ENCODE measurements at regions not wholly inside any gene's neighbourhood (a gene's known extent, or its start where the extent isn't known, plus 50 kb on each side); places are given as distances from the start of the nearest gene placed in this dataset.
"Not testable (repeated sequence)": the region's sequence is repeated elsewhere in the genome, so short reads cannot be mapped to it uniquely, and the experiment has no call there.

- no peak for DNase-seq (ENCODE audit: low read depth)
- no peak overlapping the region for H3K4me3 ChIP-seq (ENCODE audit: low read length)
- TF ChIP-seq CTCF (conservative IDR thresholded peaks at IDR 0.05; ENCODE audit: low read depth, low read length): no peak
Observed at GRCh38 chr16:49961089-49961488, 63.9 kb upstream of the CNEP1R1 start.

GRCh38 chr16:49962566-49962965 is 62.5 kb upstream of the CNEP1R1 start:
- DNase-seq (ENCODE audit: low read depth); H3K4me3 ChIP-seq (ENCODE audit: low read length): not testable (repeated sequence)

- no peak for DNase-seq (ENCODE audit: low read depth)
- H3K4me3 ChIP-seq (ENCODE audit: low read length): no peak overlapping the region
- no peak for TF ChIP-seq CTCF (conservative IDR thresholded peaks at IDR 0.05; ENCODE audit: low read depth, low read length)
Observed at GRCh38 chr16:49964316-49964715, 60.7 kb upstream of the CNEP1R1 start.

- TF ChIP-seq CTCF (conservative IDR thresholded peaks at IDR 0.05; ENCODE audit: low read depth, low read length): no peak
- no peak overlapping the region for H3K4me3 ChIP-seq (ENCODE audit: low read length)
- DNase-seq (ENCODE audit: low read depth): no peak
Observed at GRCh38 chr16:49964973-49965372, 60.1 kb upstream of the CNEP1R1 start.

GRCh38 chr16:49967012-49967559 is 57.9 kb upstream of the CNEP1R1 start:
- DNase-seq (ENCODE audit: low read depth): no peak
- H3K4me3 ChIP-seq (ENCODE audit: low read length): no peak overlapping the region
- no peak for TF ChIP-seq CTCF (conservative IDR thresholded peaks at IDR 0.05; ENCODE audit: low read depth, low read length)

GRCh38 chr16:49969091-49970030 is 55.7 kb upstream of the CNEP1R1 start:
- no peak for DNase-seq (ENCODE audit: low read depth)
- TF ChIP-seq CTCF (conservative IDR thresholded peaks at IDR 0.05; ENCODE audit: low read depth, low read length): no peak
- H3K4me3 ChIP-seq (ENCODE audit: low read length): no peak overlapping the region

- no peak overlapping the region for H3K4me3 ChIP-seq (ENCODE audit: low read length)
- no peak for TF ChIP-seq CTCF (conservative IDR thresholded peaks at IDR 0.05; ENCODE audit: low read depth, low read length)
- no peak for DNase-seq (ENCODE audit: low read depth)
Observed at GRCh38 chr16:49970797-49971431, 54.1 kb upstream of the CNEP1R1 start.

All from retinal pigment epithelial cell (primary cell).